Endothelial cell of umbilical vein (primary cell): ENCODE measurements at regions not wholly inside any gene's neighbourhood (a gene's known extent, or its start where the extent isn't known, plus 50 kb on each side); places are given as distances from the start of the nearest gene placed in this dataset.

Experiments used
- BruUV-seq: library from RNA; stranded (reverse); fragments of 400-500 nt; replicated peaks from 2 replicates; lab custom pipeline; 2021; lab: Mats Ljungman, UMichigan
- CTCF ChIA-PET: fragments of 300-600, 350-600 bp; sonication (Branson Sonifier 250); formaldehyde crosslinking; loops from one replicate; lab custom pipeline; 2021; ENCODE audit warnings: antibody characterized with exemption, inconsistent platforms; lab: Charles Lee
- POLR2A ChIA-PET: fragments of 300-600, 350-600 bp; sonication (Branson Sonifier 250); formaldehyde crosslinking; loops from one replicate; lab custom pipeline; 2021; ENCODE audit warnings: antibody characterized with exemption, inconsistent platforms; lab: Charles Lee
- DNase-seq: peaks from one replicate; pipeline ENCODE4 v3.0.0-alpha.2; 2011; ENCODE audit warnings: low read depth, low spot score
- FAIRE-seq: peaks from 2 replicates; lab custom pipeline; 2011; peaks lifted over from hg19 to GRCh38; lab: Jason Lieb, UNC
- H2AFZ ChIP-seq: 2 replicates; pipeline ENCODE4 v1.6.0; 2012; ENCODE audit warnings: low read depth, low read length, control low read depth, inconsistent platforms
- H3K27ac ChIP-seq: 2 replicates; pipeline ENCODE4 v1.5.1; 2011; ENCODE audit warnings: low read depth, mild to moderate bottlenecking, control low read depth, low read length, moderate library complexity; ENCODE audit not compliant: insufficient read depth
- H3K27me3 ChIP-seq, 2 experiments: 2 replicates each; pipeline versions ENCODE4 v1.6.0 to v1.6.1; 2011; ENCODE audit warnings: low read length in 2 of 2, mixed read lengths in 1 of 2; ENCODE audit not compliant: control insufficient read depth in 2 of 2, insufficient read depth in 2 of 2
- H3K36me3 ChIP-seq, 2 experiments: 2 replicates in 1 of 2; 3 replicates in 1 of 2; pipeline ENCODE4 v1.5.1; 2011; ENCODE audit warnings: low read length in 2 of 2, mild to moderate bottlenecking in 1 of 2, moderate library complexity in 1 of 2; ENCODE audit not compliant: control insufficient read depth in 2 of 2, insufficient read depth in 2 of 2; ENCODE audit errors: extremely low read depth in 1 of 2
- H3K4me1 ChIP-seq: 3 replicates; pipeline ENCODE4 v1.5.1; 2011; ENCODE audit warnings: mild to moderate bottlenecking, low read length; ENCODE audit not compliant: control insufficient read depth, insufficient read depth; ENCODE audit errors: extremely low read depth
- H3K4me2 ChIP-seq: 2 replicates; pipeline ENCODE4 v1.6.1; 2011; ENCODE audit warnings: low read length, control low read depth, mixed read lengths; ENCODE audit not compliant: insufficient read depth
- H3K4me3 ChIP-seq, 3 experiments: fragments of 200-600 bp in 1 of 3; sonication (generic), shearing (Covaris generic) in 1 of 3; replicated peaks in 1 of 3; 2 replicates each; pipeline ENCODE4 v1.5.1; 2011 to 2016; ENCODE audit warnings: control low read depth in 3 of 3, low read length in 3 of 3, mild to moderate bottlenecking in 2 of 3, inconsistent platforms in 1 of 3, low read depth in 1 of 3, moderate library complexity in 1 of 3; ENCODE audit not compliant: insufficient read depth in 1 of 3
- H3K79me2 ChIP-seq: 2 replicates; pipeline ENCODE4 v1.6.0; 2012; ENCODE audit warnings: low read length, inconsistent platforms; ENCODE audit not compliant: control insufficient read depth, insufficient read depth
- H3K9ac ChIP-seq: replicated peaks from 2 replicates; pipeline ENCODE3; 2011; ENCODE audit warnings: low read length, control low read depth; ENCODE audit not compliant: insufficient read depth; ENCODE audit errors: extremely low read depth
- H3K9me1 ChIP-seq: replicated peaks from 3 replicates; pipeline ENCODE4 v1.6.0; 2011; ENCODE audit warnings: mild to moderate bottlenecking, low read length; ENCODE audit not compliant: control insufficient read depth, insufficient read depth; ENCODE audit errors: extremely low read depth
- H3K9me3 ChIP-seq: replicated peaks from 2 replicates; pipeline ENCODE4 v1.5.1; 2012; ENCODE audit warnings: low read length, inconsistent platforms; ENCODE audit not compliant: control insufficient read depth, insufficient read depth
- H4K20me1 ChIP-seq: replicated peaks from 2 replicates; pipeline ENCODE3; 2011; ENCODE audit warnings: mild to moderate bottlenecking, low read length; ENCODE audit not compliant: control insufficient read depth, insufficient read depth; ENCODE audit errors: extremely low read depth
- EZH2 ChIP-seq: IDR thresholded peaks from 2 replicates; pipeline ENCODE4 v1.6.1; 2012; ENCODE audit warnings: borderline replicate concordance, low read depth, mild to moderate bottlenecking, moderate library complexity, low read length, inconsistent platforms; ENCODE audit not compliant: severe bottlenecking
- FOS ChIP-seq: IDR thresholded peaks from 2 replicates; pipeline ENCODE4 v1.6.1; 2011; ENCODE audit warnings: mild to moderate bottlenecking, low read length, moderate library complexity, borderline replicate concordance; ENCODE audit not compliant: insufficient read depth
- GATA2 ChIP-seq: IDR thresholded peaks from 2 replicates; pipeline ENCODE4 v1.7.0; 2011; ENCODE audit warnings: low read depth, mild to moderate bottlenecking, moderate library complexity, mixed read lengths, low read length; ENCODE audit not compliant: insufficient read length, insufficient read depth
- JUN ChIP-seq: IDR thresholded peaks from 2 replicates; pipeline ENCODE4 v1.6.1; 2011; ENCODE audit warnings: borderline replicate concordance, low read depth; ENCODE audit not compliant: insufficient read length, insufficient read depth
- MYC ChIP-seq: IDR thresholded peaks from one replicate; pipeline ENCODE4 v1.6.1; 2011; ENCODE audit warnings: mild to moderate bottlenecking, low read depth, low read length
- POLR2A ChIP-seq: IDR thresholded peaks from 2 replicates; pipeline ENCODE4 v1.6.1; 2012; ENCODE audit warnings: low read depth, mild to moderate bottlenecking, control low read depth, low read length
- POLR2AphosphoS5 ChIP-seq: IDR thresholded peaks from 2 replicates; pipeline ENCODE4 v1.6.1; 2012; ENCODE audit warnings: low read depth, mild to moderate bottlenecking, control low read depth, low read length, moderate library complexity; ENCODE audit not compliant: insufficient read depth
- dilution Hi-C: fragments of 300-500 bp; cut with MboI; formaldehyde crosslinking; loops from one replicate; pipeline ENCODE4 v1.15.0; 2019; ENCODE audit warnings: low sequenced_read_pairs; ENCODE audit not compliant: extremely low pct_ligation_motif_present
- intact Hi-C: fragments of 100-400 bp; cut with micrococcal nuclease; formaldehyde crosslinking; loops from one replicate; pipeline ENCODE4 v1.10.0; 2022
- TF ChIP-seq, protein P1 (sequence below), 2 donors: IDR thresholded peaks; 1 replicate in 1 of 2; 2 replicates in 1 of 2; pipeline ENCODE4 v1.5.1; 2011; ENCODE audit warnings: low read length in 2 of 2, mild to moderate bottlenecking in 2 of 2, moderate library complexity in 2 of 2, control low read depth in 1 of 2, inconsistent platforms in 1 of 2, low read depth in 1 of 2; ENCODE audit not compliant: insufficient read depth in 1 of 2; ENCODE audit errors: extremely low read depth in 1 of 2
- TF ChIP-seq, protein P2 (sequence below): IDR thresholded peaks from 2 replicates; pipeline ENCODE4 v1.6.1; 2011; ENCODE audit not compliant: insufficient read depth, insufficient read length

DNA sequence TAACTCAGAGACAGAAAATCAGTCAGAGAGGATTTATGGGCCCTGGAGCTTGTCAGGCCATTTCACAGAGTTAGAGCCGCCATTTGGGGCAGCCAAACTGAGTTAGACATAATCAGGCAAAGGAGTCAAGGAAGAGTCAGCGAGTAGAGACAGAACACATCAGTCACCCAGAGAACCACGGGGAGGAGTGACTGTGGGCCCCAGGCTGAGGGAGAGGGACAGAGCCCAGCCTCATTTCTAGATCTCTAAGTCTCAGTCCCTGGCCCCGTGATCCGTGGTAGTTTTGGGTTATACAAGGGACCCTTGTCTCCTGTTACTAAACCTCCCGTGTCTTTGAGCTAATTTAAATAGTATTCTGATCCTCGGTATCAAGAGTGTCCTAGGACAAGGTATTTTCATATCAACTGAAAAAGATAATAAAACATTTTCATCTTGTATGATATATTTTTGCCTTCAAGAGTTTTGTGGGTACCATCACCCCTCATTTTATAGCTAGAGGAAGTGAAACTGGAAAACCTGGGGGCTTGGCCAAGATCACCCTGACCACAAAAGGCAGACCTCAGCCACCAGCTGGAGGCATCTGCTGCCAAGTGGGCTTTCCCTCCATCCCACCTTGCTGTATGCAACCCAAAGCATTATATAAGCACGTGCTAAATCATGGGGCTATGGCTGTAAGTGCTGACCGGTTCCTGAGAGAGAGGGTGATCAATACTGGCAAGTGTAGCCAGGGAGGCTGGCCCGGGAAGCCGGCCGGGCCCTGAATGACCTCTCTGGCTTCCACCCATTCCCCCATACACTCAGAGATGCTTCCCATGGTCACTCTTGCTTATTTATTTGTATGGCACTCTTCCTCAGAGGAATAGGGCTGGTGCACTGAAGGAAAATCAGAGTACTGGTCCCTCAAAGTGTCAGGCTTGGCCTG is 204.1 kb downstream of the BCOR start:
- BruUV-seq: no TSS peak
- Histone ChIP-seq H3K9me1 (no peaks in the 10 kb centered on the region), H3K36me3 (no peaks in the 10 kb centered on the region), H3K4me3 (no peak overlapping the region), H2AFZ (no peak overlapping the region), H3K79me2 (no peaks in the 10 kb centered on the region), H3K9ac (no peak overlapping the region), H3K27me3 (no peaks in the 10 kb centered on the region), H3K4me2 (no peak overlapping the region), H4K20me1 (no peaks in the 10 kb centered on the region), H3K27ac (no peak overlapping the region), H3K4me1 (peaks cover 21% of the 10 kb centered on the region), H3K9me3 (no peaks in the 10 kb centered on the region)
- ChIA-PET CTCF (no interaction called here), POLR2A (no interaction called here)
- TF ChIP-seq FOS (no peak), GATA2 (no peak), EZH2 (no peak), POLR2A (no peak)
- intact Hi-C loops: no loop called here
- DNase-seq (no peak), FAIRE-seq (no peak)
- dilution Hi-C loops: no loop called here

DNA sequence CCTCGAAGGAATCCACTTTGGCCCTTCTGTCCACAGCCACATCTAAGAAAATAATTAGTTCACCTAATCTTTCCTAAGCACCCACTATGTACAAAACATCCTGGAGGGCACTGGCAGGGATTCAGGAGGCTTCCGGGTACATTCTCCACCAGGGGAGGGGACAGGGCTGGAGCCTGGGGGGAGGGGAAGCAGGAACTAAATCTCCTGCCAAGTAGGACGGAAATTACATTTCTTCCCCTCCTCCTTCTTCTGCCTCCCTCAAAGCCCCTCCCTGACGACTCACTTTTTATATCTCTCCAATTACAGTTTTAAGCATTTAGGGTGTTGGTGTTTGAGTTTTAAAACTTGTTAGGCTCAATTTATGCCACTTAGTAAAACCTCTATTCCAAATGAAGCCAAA is 203.1 kb downstream of the BCOR start:
- POLR2A ChIA-PET: no interaction called here
- no peak for DNase-seq

More for the DNA sequence above, 203.1 kb downstream of the BCOR start:
- H3K27me3 ChIP-seq: no peaks in the 10 kb centered on the region
- H3K9ac ChIP-seq: no peak overlapping the region
- no TSS peak for BruUV-seq
- intact Hi-C loops (no loop called here), dilution Hi-C loops (no loop called here)
- H4K20me1 ChIP-seq: no peaks in the 10 kb centered on the region
- no peaks in the 10 kb centered on the region for H3K36me3 ChIP-seq
- no peaks in the 10 kb centered on the region for H3K9me1 ChIP-seq
- H3K4me1 ChIP-seq: peaks cover 21% of the 10 kb centered on the region
- no peak overlapping the region for H3K27ac ChIP-seq
- H3K9me3 ChIP-seq: no peaks in the 10 kb centered on the region
- peak overlapping the region; percentile 54 for H2AFZ ChIP-seq
- H3K4me3 ChIP-seq: no peak overlapping the region
- TF ChIP-seq, protein P1, sequence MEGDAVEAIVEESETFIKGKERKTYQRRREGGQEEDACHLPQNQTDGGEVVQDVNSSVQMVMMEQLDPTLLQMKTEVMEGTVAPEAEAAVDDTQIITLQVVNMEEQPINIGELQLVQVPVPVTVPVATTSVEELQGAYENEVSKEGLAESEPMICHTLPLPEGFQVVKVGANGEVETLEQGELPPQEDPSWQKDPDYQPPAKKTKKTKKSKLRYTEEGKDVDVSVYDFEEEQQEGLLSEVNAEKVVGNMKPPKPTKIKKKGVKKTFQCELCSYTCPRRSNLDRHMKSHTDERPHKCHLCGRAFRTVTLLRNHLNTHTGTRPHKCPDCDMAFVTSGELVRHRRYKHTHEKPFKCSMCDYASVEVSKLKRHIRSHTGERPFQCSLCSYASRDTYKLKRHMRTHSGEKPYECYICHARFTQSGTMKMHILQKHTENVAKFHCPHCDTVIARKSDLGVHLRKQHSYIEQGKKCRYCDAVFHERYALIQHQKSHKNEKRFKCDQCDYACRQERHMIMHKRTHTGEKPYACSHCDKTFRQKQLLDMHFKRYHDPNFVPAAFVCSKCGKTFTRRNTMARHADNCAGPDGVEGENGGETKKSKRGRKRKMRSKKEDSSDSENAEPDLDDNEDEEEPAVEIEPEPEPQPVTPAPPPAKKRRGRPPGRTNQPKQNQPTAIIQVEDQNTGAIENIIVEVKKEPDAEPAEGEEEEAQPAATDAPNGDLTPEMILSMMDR (IDR thresholded peaks at IDR 0.05; ENCODE audit: extremely low read depth in 1 of 2, insufficient read depth in 1 of 2, low read depth in 1 of 2, low read length in 2 of 2): no peak
- TF ChIP-seq POLR2AphosphoS5 (no peak), GATA2 (no peak), EZH2 (no peak), FOS (no peak), MYC (no peak), JUN (no peak), POLR2A (no peak)
- TF ChIP-seq, protein P2, sequence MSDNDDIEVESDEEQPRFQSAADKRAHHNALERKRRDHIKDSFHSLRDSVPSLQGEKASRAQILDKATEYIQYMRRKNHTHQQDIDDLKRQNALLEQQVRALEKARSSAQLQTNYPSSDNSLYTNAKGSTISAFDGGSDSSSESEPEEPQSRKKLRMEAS: no peak
- CTCF ChIA-PET: no interaction called here
- no peaks in the 10 kb centered on the region for H3K79me2 ChIP-seq
- no peak overlapping the region for H3K4me2 ChIP-seq
- peak; percentile 90 for FAIRE-seq
